NOMO-1 treated with DMSO at 0.1 percent for 48 hours (cell line): ENCODE measurements at regions not wholly inside any gene's neighbourhood (a gene's known extent, or its start where the extent isn't known, plus 50 kb on each side); places are given as distances from the start of the nearest gene placed in this dataset.
"Not testable (repeated sequence)": the region's sequence is repeated elsewhere in the genome, so short reads cannot be mapped to it uniquely, and the experiment has no call there.

Experiments
- DNase-seq: peaks from one replicate; lab custom pipeline; 2025; ENCODE audit not compliant: unreplicated experiment; lab: John Stamatoyannopoulos, UW

DNA sequence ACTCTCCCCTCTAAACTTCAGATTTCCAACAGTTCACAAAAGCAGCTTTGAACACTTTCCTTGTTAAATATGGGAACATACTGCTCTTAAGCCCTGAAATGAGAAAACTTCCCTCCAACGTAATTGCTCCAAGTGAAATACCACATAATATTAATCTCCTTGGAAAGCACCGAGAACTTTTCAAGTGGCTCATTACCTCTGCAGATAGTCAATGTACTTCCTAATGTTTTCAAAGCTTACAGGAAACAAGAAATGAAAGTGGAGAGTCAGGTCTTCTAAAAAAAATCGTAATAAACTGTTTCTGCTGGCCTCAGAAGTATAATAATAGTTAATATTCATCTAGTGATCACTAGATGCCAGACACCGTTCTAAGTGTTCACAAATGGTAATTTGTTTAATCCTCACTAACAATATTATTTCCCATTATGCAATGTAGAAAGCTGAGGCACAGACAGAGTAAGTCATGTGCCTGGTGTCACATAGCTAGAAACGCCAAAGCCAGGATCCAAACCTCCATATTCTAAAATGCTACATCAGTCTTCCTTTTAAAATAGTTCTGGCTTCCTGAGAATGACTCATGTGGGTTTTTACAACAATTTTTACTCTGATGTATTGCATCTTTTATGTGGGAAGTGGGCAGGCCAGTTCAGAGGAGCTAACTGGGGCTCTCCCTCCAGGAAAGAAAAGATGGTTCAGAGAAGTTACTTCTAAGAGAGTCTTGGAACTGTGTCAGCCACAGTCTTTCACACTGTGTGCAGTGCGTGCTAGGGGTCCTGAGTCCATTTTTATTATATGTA is 177.2 kb downstream of the PLPPR4 start:
- peak; percentile 62 for DNase-seq

DNA sequence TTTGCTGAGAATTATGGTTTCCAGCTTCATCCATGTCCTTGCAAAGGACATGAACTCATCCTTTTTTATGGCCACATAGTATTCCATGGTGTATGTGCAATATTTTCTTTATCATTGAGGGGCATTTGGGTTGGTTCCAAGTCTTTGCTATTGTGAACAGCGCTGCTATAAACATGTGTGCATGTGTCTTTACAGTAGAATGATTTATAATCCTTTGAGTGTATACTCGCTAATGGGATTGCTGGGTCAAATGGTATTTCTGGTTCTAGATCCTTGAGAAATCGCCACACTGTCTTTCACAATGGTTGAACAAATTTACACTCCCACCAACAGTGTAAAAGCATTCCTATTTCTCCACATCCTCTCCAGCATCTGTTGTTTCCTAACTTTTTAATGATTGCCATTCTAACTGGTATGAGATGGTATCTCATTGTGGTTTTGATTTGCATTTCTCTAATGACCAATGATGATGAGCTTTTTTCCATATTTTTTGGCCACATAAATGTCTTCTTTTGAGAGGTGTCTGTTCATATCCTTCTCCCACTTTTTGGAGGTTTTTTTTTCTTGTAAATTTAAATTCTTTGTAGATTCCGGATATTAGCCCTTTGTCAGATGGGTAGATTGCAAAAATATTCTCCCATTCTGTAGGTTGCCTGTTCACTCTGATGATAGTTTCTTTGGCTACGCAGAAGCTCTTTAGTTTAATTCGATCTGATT is 180.1 kb downstream of the PLPPR4 start:
- DNase-seq: not testable (repeated sequence)

DNA sequence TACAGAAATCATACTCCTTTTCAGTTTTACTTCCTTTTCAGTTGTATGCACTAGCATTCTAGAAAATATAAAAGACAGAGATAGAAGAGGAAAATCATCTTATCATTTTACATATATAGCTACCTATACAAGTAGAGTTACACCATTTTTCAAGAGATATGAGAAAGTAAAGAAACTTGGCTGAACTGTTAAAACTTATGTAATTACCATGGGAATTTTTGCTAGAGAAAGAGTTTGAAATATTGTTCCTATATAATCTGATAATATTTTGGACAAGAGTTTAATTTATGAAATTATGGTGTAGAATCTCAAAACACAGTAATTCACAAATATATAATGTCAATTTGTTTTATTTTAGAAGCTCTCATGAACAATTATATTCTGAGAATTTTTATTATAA is 180.8 kb downstream of the PLPPR4 start:
- DNase-seq: no peak

DNA sequence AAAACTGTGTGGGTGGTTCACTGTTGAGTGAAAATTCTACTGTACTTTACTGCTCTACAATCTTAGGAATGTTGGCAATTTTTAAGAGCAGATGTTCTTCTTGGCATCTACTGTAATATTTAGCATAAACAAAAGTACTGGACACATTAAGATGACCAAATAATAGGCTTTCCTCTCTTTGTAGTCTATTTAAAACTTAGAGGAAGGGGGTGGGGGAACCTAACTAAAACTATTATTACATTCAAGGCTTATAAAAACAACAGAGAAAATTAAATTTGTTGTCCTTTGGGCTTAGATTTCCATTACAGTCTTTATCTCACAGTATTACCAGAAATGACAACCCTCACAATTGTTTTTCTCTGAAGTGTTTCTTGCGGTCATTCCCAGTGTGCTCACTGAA is 181.2 kb downstream of the PLPPR4 start:
- no peak for DNase-seq

DNA sequence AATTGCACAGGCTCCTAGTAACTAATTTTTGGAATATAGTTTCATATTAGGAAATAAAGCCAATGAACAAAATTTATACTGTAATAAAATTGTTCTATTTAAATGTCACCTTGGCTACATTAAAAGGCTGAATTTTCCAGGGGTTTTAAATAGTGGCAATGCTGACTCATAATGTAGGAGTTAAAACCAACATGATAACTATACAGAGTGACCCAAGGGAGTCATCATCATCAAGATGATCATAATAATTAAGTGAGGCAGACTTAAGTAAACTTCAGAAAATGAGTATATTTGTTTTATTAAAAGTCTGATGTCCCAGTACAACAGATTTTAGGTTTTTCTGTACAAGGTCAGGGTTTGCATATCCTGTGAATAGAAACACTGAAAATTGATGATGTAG is 183.4 kb downstream of the PLPPR4 start:
- DNase-seq: no peak

DNA sequence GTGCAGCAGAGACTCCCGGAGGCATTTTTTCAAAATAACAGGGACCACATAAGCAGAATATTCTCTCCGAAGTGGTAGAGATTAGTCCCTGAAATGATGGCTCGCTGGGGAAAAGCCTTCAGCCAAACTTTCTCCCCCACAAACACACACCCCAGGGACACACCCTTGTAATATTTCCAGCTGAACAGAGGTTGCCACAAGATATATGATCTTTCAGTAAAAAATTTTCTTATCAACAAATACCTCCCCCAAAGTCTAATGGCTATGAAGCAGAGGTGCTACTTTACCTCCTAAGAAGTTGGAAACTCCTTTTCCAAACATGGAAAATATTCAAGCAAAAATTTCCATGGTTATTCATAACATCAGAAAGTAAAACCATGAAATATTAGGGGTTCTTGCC is 190.2 kb upstream of the PALMD start:
- no peak for DNase-seq

DNA sequence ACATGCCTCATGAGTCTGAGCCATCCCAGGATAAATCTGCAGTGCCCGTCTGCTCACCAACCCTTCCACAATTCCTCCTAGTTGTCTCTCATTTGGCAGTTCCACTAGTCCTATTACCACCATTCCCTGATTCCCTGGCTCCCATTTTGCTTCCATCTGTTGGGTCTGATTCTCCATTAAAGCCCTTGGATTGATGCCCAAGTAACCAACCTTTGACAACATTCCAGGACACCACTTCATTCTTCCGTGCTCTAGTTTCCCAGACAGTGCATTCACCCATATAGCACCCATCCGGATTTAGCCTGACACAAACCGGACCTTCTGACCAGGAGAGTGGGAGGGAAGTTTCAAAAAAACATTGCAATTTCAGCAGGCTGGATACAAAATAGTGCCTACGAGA is 189.4 kb upstream of the PALMD start:
- no peak for DNase-seq

DNA sequence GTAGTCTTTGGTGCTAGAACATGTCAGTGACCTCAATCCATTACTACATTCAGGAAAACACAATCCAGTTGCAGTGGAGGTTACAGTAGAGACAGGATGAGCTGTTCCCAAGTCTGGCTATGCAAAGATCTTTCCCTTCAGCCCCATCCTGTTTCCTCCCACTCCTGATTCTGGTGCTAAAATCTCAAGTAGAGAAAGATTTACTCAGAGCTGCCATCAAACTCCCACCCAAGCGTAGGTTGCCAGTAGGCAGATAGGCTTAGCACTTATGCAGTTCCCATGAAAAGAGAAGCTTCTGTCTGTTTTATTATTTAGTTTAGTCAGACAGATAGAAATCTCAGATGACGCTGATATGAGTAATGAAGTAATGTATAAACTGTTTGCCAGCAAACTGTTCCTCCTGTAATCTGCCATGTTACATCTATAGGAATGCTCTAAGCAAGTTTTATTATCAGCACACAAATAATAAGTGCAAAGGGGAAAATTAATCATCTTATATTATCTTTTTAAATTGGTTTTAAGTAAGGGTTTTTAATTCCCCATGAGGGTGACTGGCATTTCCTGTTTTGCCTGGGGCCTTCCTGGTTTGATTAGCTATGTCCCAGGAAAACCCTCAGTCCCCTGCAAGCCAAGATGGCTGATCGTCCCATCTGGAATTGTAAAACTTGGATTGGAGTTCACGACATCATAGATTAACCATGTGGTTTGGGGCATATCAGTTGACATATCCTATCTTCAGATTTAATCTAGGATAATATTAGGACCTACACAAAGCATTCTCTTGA is 188.3 kb upstream of the PALMD start:
- no peak for DNase-seq

DNA sequence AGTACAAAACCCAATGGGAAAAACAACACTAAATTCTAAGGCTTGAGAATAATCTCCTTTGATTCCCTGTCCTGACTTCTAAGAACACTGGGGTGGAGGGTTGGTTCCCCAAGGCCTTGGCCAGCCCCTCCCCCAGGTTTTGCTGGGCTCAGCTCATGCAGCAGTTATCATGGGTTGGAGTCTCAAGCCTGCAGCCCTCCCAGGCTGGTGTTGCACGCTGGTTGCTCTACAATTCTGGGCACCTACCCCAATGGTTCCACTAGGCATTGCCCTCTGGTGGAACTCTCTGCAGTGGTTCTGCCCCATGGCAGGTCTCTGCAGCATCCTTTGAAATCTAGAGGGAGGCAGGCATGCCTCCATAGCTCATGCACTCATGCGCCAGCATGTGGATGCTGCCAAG is 184.4 kb upstream of the PALMD start:
- no peak for DNase-seq

DNA sequence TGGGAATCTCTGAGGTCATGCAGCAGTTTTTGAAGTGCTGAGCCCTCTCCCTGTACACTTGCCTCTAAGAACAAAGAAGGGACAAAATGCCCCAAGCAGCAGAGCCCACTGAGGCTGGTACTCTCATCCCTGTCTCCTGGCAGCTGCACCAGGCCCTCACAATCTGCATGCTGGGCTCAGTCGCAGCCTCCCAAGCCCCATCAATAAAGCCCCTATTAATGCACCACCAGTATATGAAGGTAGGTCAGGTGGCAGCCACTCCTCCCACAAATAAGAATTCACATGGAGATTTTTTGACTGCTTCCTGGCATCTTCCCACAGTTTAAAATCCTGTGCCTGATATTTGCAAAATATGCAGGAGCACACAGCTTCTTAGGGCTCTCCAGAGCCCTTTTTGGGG is 181.2 kb upstream of the PALMD start:
- DNase-seq: no peak

DNA sequence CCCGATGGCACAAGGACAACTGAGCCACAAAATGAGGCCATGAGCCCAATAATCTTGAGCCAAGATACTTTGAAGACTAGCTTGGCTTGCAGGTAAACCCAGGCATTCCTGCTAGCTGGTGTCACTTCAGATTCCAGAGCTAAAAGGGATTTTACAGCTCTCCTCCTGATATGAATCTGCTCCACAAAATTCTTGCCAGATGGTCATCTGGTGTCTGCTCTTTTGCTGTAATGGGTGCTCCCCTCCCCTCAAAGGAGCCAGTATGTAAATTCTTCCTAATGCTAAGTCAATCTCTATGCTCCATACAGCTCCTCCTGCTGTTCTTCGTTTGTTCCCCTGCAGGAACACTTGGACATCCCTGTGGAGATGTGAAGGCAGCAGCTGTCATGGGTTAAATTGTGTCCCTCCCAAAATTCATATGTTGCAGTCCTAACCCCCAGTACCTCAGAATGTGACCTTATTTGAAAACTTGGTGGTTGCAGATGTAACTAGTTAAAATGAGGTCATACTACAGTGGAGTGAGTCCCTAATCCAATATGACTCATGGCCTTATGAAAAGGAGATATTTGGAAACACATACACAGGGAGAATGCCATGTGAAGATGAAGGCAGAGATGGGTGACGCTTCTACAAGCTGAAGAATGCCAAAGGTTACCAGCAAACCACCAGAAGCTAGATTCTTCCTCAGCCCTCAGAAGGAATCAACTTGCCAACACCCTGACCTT is 180.6 kb upstream of the PALMD start:
- DNase-seq: no peak

DNA sequence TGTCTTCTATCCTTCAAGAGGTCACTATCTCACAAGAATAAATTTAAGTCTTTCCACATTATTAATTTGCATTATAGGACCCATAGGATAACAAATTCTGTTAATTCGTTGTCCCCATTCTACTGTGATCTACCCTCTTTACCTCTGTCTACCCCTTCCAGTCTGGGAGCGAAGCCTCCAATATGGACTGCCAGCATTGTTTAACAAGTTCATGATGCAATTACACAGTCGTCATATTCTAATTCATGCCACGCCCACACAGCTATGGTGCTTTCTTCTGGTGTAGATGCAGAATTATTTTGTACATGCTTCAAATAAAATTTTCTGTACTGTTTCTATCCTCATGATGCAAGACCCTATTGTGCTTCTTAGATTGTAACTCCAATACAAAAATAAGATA is 178.3 kb upstream of the PALMD start:
- no peak for DNase-seq

DNA sequence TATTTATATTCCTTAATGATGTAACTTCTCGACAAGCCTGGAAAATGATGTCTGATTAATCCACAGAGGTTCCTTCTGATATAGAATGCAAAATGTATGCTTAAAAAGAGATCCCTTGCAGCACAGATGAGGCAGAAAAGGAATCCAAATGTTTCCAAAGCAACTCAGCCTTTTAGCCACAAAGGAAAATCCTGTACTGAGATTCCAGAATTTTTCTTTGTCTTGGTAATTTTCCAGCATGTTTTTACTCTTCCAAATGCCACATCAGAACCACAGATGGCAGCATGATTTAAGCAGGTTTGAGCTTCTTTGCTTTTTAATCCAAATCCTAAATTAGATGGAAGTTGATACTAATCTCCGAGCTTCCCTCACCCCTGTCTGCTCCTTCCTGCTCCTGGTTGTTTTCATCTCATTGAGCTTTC is 176.4 kb upstream of the PALMD start:
- DNase-seq: no peak

DNA sequence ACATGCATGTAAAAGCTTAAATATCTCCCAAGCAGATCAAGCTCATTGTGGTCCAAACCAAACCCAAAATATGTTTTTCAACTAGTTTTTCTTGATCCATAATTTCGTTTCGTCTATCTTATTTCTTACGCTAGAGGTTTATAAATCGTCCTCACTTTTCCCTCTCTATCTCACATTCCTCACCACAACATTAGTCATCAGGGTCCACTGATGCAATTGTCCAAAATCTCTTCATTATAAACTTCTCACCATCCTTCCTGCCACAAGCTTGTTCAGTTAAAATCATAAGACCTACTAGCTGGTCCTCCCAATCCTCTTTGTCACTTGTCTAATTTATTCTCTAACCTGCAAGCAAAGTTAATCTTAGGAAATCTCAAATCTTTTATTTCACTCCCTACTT is 173.0 kb upstream of the PALMD start:
- no peak for DNase-seq

DNA sequence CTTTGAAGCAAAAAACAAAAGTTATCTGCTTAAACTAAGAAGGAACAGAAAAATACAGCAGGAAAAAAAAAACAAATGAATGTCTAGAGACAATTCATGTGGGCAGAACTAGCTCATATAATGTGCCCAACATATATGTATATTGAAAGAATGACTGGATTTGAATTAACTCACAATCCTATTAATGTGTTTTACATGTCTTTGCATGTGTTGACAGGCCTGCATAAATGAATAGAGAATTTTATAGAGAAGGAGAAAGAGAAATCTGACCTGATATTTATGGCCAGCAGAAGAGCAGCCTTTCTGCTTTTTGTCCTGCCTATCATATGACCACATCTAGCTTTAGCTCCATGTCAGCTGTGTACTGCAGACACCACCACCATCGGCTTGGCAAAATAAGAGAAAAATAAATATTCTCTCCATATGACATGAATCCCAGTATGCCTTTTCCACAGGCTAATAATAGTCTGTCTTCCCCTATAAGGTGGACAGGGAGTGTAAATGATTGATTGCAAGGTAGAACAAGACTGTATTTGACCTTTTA is 171.5 kb upstream of the PALMD start:
- DNase-seq: no peak

DNA sequence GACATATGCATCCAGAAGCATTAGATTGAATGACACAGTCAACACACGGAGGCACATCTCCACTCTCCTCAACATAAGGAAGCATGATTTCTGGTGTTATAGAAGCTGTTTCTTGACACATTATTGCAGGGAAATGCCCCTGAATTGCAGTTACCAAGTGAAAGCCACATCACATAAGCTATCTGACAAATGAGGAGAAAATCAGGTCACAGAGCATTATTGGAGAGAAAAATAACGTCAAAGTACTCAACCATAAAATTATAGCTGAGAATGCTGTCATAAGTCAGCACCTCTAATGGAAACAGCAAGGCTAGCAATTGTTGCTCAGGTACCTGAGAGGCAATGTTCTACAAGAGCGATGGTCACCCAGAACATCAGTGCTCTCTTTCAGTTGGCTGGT is 169.9 kb upstream of the PALMD start:
- DNase-seq: no peak

DNA sequence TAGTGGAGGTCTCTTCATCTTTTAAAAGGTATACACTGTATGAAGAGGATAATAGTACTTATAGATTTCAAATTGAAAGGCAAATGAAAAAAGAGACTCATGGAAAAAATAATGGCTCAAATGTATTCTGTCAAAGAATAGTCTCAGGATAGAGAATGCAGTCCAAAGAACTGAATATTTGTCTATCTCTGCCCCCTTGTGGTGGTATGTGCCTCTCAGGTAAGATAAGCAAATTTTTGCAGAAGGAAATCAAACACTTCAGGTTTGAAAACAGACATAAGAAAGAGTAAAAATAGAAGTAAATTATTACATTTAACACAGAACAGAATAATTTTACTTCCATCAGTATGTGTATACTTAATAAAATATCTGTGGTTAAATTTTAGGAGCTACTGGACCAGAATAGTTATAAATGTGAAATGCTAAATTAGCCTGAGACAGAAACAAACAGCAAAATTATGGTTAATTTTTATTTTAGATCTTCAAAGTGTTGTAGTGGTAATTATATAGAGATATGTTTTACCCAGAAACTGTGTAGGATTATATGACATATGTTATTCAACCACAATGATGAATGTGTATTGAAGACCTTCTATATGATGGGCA is 164.4 kb upstream of the PALMD start:
- peak; percentile 64 for DNase-seq

DNA sequence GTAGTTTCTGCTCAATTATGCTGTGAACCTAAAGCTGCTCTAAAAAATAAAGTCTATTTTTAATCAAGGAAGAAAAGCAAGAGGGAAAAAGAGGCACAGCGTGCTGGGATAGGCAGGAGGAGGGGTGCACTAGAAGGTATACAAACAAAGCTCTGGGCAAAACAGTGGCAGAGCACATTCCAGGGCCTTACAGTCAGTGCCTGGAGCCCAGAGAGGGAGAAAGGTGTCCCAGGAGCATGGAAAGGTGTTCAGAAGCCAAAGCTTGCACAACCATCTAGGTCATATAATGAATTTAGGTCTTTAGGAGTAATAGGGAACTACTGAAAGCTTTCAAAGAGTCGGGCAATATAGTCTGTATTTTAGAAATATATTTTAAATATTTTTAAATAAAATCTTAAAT is 163.6 kb upstream of the PALMD start:
- DNase-seq: no peak

DNA sequence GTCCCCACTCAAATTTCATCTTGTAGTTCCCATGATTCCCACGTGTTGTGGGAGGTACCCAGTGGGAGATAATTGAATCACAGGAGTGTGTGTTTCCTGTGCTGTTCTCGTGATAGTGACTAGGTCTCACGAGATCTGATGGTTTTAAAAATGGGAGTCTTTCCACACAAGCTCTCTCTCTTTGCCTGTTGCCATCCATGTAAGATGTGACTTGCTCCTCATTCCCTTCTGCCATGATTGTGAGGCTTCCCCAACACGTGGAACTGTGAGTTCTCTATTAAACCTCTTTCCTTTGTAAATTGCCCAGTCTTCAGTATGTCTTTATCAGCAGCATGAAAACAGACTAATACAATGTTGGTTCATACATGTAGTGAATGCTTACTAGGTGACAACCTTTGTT is 163.2 kb upstream of the PALMD start:
- no peak for DNase-seq

DNA sequence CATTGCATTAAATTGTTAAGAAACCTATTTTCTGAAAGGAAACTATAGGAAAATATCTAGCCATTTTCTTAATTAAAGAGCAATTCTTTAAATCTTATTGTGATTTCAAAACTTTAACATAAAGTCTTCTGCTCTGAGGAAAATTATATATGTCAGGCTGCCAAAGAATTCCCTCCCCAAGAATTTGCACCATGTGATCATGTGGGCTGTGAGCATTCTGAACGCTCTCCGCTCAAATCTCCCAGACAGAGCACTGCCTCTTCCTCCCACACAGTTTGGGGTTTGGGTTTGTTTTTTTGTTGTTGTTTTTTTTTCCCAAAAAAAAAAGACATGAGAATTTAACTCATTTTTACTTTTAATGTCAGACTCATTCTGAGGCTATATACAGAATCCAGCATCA is 155.9 kb upstream of the PALMD start:
- DNase-seq: no peak

DNA sequence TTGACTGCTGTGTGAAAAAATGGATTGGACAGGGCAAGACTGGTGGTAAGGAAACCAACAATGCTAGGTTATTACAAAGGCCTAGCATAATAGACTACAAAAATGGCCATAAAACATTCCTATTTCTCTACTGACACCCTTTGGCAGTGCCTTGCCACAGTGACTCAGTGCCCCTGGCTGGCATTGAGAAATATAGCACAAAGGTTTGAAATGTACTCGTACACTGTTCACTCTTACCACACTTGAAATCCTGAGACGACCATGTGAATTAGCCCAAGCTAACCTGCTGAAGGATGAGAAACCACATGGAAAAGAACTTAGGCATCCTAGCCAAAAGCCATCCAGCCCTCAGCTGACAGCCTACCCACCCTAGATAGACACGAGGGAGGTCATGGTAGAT is 149.8 kb upstream of the PALMD start:
- no peak for DNase-seq
